CD4-positive, alpha-beta memory T cell (primary cell): ENCODE measurements at regions not wholly inside any gene's neighbourhood (a gene's known extent, or its start where the extent isn't known, plus 50 kb on each side); places are given as distances from the start of the nearest gene placed in this dataset.

Experiments used
- CTCF ChIA-PET: fragments of 350-600 bp; sonication (Branson Sonifier 250); formaldehyde crosslinking; loops from one replicate; lab custom pipeline; 2021; ENCODE audit warnings: inconsistent platforms; ENCODE audit not compliant: partially characterized antibody; lab: Charles Lee
- POLR2A ChIA-PET: fragments of 350-600 bp; sonication (Branson Sonifier 250); formaldehyde crosslinking; loops from one replicate; lab custom pipeline; 2021; ENCODE audit not compliant: partially characterized antibody; lab: Charles Lee
- DNase-seq, 5 donors: peaks; one replicate each; pipeline versions ENCODE4 v3.0.0 to v3.0.0-alpha.2; 2020 to 2022; ENCODE audit warnings: mixed read lengths in 1 of 5
- H3K27ac ChIP-seq: one replicate; pipeline ENCODE4 v1.7.0; 2013; ENCODE audit warnings: low read depth, low read length
- H3K27me3 ChIP-seq: 2 replicates; pipeline ENCODE4 v1.7.0; 2013; ENCODE audit warnings: mild to moderate bottlenecking, low read length, moderate library complexity; ENCODE audit not compliant: insufficient read depth
- H3K36me3 ChIP-seq: 2 replicates; pipeline ENCODE4 v1.7.0; 2013; ENCODE audit warnings: mild to moderate bottlenecking, low read length, moderate library complexity; ENCODE audit not compliant: insufficient read depth
- H3K4me1 ChIP-seq: 2 replicates; pipeline ENCODE4 v1.7.0; 2013; ENCODE audit warnings: mild to moderate bottlenecking, low read length, moderate library complexity; ENCODE audit not compliant: insufficient read depth
- H3K4me3 ChIP-seq, 2 donors: one replicate each; pipeline ENCODE4 v1.7.0; 2013; ENCODE audit warnings: low read length in 2 of 2, mild to moderate bottlenecking in 1 of 2
- H3K9me3 ChIP-seq, 2 donors: one replicate each; pipeline ENCODE4 v1.7.0; 2013; ENCODE audit warnings: low read length in 2 of 2, control low read depth in 1 of 2; ENCODE audit not compliant: control insufficient read depth in 1 of 2
- H3K27ac Mint-ChIP-seq, 7 donors: one replicate each; pipeline ENCODE4 v1.8.0; 2020 to 2021; ENCODE audit warnings: mixed read lengths in 7 of 7, mild to moderate bottlenecking in 6 of 7, inconsistent platforms in 3 of 7, moderate library complexity in 3 of 7
- H3K27me3 Mint-ChIP-seq, 2 donors: one replicate each; pipeline ENCODE4 v1.8.0; 2020 to 2021; ENCODE audit warnings: mixed read lengths in 2 of 2
- H3K36me3 Mint-ChIP-seq, 2 donors: one replicate each; pipeline ENCODE4 v1.8.0; 2020 to 2021; ENCODE audit warnings: mixed read lengths in 2 of 2, inconsistent platforms in 1 of 2, mild to moderate bottlenecking in 1 of 2
- H3K4me1 Mint-ChIP-seq, 4 donors: one replicate each; pipeline ENCODE4 v1.8.0; 2020 to 2021; ENCODE audit warnings: mixed read lengths in 4 of 4, mild to moderate bottlenecking in 1 of 4
- H3K4me3 Mint-ChIP-seq, 8 donors: one replicate each; pipeline ENCODE4 v1.8.0; 2020 to 2021; ENCODE audit warnings: mixed read lengths in 8 of 8, mild to moderate bottlenecking in 7 of 8, moderate library complexity in 6 of 8, inconsistent platforms in 3 of 8
- H3K9me3 Mint-ChIP-seq, 8 donors: one replicate each; pipeline ENCODE4 v1.8.0; 2020 to 2021; ENCODE audit warnings: mixed read lengths in 8 of 8, mild to moderate bottlenecking in 5 of 8, inconsistent platforms in 3 of 8, moderate library complexity in 1 of 8
- intact Hi-C: fragments of 100-400 bp; cut with micrococcal nuclease; formaldehyde crosslinking; loops from one replicate; pipeline ENCODE4 v1.15.1; 2023

DNA sequence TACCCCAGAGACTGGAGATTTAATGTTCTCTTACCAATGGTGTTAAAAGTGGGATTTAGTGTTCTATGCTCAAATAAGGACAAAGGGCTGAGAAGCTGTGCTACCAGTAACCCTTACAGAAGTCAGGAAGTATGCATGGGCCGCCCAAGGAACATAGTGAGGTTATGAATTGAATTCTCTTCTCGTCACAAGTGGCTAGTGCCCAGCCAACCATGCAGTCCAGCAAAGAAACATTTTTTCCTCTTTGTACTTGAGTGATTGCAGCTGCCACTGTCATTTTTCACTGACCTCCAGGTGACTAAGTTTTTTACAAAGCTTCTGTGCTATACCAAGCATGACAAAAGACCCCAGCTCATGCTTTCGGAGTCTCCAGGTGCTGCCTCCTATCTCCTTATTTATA is 110.6 kb upstream of the DCBLD2 start:
- CTCF ChIA-PET, result no interaction called here
- intact Hi-C loops, result no loop called here
- Mint-ChIP-seq H3K4me3 (no peak overlapping the region), H3K9me3 (peaks cover 0 to 2% (median 0%) of the 10 kb centered on the region in 8 donors), H3K27me3 (no peaks in the 10 kb centered on the region), H3K4me1 (no peaks in the 10 kb centered on the region), H3K36me3 (no peaks in the 10 kb centered on the region), H3K27ac (no peak overlapping the region)
- H3K27me3 ChIP-seq, result no peaks in the 10 kb centered on the region
- H3K27ac ChIP-seq, result no peak overlapping the region
- H3K9me3 ChIP-seq, result no peaks in the 10 kb centered on the region
- H3K36me3 ChIP-seq, result no peaks in the 10 kb centered on the region
- no peak overlapping the region for H3K4me3 ChIP-seq
- no peaks in the 10 kb centered on the region for H3K4me1 ChIP-seq
- POLR2A ChIA-PET, result no interaction called here
- DNase-seq, result no peak

DNA sequence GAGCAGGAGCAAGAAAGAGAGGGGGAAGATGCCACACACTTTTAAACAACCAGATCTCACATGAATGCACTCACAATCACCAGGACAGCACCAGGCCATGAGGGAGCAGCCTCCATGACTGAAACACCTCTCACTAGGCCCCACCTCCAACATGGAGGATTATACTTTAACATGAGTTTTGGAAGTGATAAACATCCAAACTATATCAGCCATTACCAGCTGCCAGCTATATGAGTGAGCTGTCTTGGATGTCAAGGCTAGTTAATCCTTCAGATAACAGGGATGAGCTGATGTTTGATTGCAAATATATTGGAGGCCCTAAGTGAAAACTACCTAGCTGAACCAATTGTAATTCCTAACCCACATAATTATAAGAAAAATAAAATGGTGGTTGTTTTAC is 108.4 kb upstream of the DCBLD2 start:
- POLR2A ChIA-PET, result no interaction called here

DNA sequence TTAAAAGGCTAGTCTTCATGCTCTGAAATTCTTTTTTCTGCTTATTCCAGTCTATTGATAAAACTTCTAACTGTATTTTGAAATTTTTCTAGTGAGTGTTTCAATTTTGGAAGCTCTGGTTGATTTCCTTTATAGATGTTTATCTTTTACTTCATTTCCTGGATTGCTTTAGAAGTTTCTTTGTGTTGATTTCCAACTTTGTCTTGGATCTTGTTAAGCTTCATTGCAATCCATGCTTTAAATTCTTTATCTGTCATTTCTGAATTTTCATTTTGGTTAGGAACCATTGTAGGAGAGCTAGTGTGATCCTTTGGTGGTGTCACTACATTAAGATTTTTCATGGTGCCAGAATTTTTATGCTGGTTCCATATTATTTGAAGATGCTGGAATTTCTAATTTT is 105.2 kb upstream of the DCBLD2 start:
- peaks cover 0 to 4% (median 2%) of the 10 kb centered on the region in 8 donors for H3K9me3 Mint-ChIP-seq
- Histone ChIP-seq H3K27ac (no peak overlapping the region), H3K27me3 (no peaks in the 10 kb centered on the region), H3K36me3 (no peaks in the 10 kb centered on the region), H3K4me3 (no peak overlapping the region), H3K4me1 (no peaks in the 10 kb centered on the region), H3K9me3 (no peaks in the 10 kb centered on the region)
- no peak for DNase-seq
- no peak overlapping the region for H3K4me3 Mint-ChIP-seq
- H3K27ac Mint-ChIP-seq, result no peak overlapping the region
- H3K4me1 Mint-ChIP-seq, result no peaks in the 10 kb centered on the region
- no peaks in the 10 kb centered on the region for H3K36me3 Mint-ChIP-seq
- POLR2A ChIA-PET, result no interaction called here
- CTCF ChIA-PET, result no interaction called here
- intact Hi-C loops, result no loop called here
- H3K27me3 Mint-ChIP-seq, result peaks cover 0 to 1% of the 10 kb centered on the region in 2 donors

More for the DNA sequence above, 108.4 kb upstream of the DCBLD2 start:
- Mint-ChIP-seq H3K36me3 (no peaks in the 10 kb centered on the region), H3K27ac (no peak overlapping the region), H3K9me3 (peaks cover 0 to 2% (median 1%) of the 10 kb centered on the region in 8 donors), H3K4me3 (no peak overlapping the region), H3K4me1 (no peaks in the 10 kb centered on the region), H3K27me3 (peaks cover 0 to 1% of the 10 kb centered on the region in 2 donors)
- CTCF ChIA-PET, result no interaction called here
- H3K4me3 ChIP-seq, result no peak overlapping the region
- H3K4me1 ChIP-seq, result no peaks in the 10 kb centered on the region
- DNase-seq, result no peak
- H3K9me3 ChIP-seq, result no peaks in the 10 kb centered on the region
- no peaks in the 10 kb centered on the region for H3K27me3 ChIP-seq
- H3K27ac ChIP-seq, result no peak overlapping the region
- H3K36me3 ChIP-seq, result no peaks in the 10 kb centered on the region
- intact Hi-C loops, result no loop called here

DNA sequence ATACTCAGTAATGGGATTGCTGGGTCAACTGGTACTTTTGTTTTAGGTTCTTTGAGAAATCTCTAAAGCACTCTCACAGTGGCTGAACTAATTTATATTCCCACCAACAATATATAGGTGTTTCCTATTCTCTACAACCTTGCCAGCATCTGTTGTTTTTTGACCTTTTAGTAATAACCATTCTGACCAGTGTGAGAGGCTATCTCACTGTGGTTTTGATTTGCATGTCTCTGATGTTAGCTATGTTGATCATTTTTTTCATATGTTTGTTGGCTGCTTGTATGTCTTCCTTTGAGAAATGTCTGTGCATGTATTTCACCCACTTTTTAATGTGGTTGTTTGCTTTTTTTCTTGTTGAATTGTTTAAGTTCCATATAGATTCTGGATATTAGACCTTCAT is 98.2 kb upstream of the DCBLD2 start:
- CTCF ChIA-PET, result no interaction called here
- Mint-ChIP-seq H3K9me3 (peaks cover 0 to 4% (median 0%) of the 10 kb centered on the region in 8 donors), H3K4me1 (no peaks in the 10 kb centered on the region)

GRCh38 chr3:98994128-98994762 is 92.8 kb upstream of the DCBLD2 start:
- Histone ChIP-seq H3K4me3 (no peak overlapping the region), H3K27me3 (no peaks in the 10 kb centered on the region), H3K27ac (no peak overlapping the region), H3K9me3 (no peaks in the 10 kb centered on the region), H3K36me3 (no peaks in the 10 kb centered on the region), H3K4me1 (no peaks in the 10 kb centered on the region)
- ChIA-PET POLR2A (no interaction called here), CTCF (no interaction called here)
- H3K9me3 Mint-ChIP-seq, result peaks cover 0 to 2% (median 0%) of the 10 kb centered on the region in 8 donors
- no peaks in the 10 kb centered on the region for H3K36me3 Mint-ChIP-seq
- H3K4me3 Mint-ChIP-seq, result no peak overlapping the region
- H3K27ac Mint-ChIP-seq, result no peak overlapping the region
- no peaks in the 10 kb centered on the region for H3K4me1 Mint-ChIP-seq
- no peak for DNase-seq
- no peaks in the 10 kb centered on the region for H3K27me3 Mint-ChIP-seq
- intact Hi-C loops, result loop anchor here (10.0 kb wide), 1 partner anchor 179 kb away; no protein-coding TSS in a partner anchor

More for the DNA sequence above, 98.2 kb upstream of the DCBLD2 start:
- no peaks in the 10 kb centered on the region for H3K36me3 ChIP-seq
- no peak overlapping the region for H3K27ac ChIP-seq
- Mint-ChIP-seq H3K27me3 (no peaks in the 10 kb centered on the region), H3K36me3 (no peaks in the 10 kb centered on the region), H3K27ac (no peak overlapping the region), H3K4me3 (no peak overlapping the region)
- no peaks in the 10 kb centered on the region for H3K9me3 ChIP-seq
- no peak for DNase-seq
- H3K4me1 ChIP-seq, result no peaks in the 10 kb centered on the region
- H3K4me3 ChIP-seq, result no peak overlapping the region
- POLR2A ChIA-PET, result no interaction called here
- no peaks in the 10 kb centered on the region for H3K27me3 ChIP-seq
- intact Hi-C loops, result loop anchor here (10.0 kb wide), 1 partner anchor 185 kb away; no protein-coding TSS in a partner anchor

DNA sequence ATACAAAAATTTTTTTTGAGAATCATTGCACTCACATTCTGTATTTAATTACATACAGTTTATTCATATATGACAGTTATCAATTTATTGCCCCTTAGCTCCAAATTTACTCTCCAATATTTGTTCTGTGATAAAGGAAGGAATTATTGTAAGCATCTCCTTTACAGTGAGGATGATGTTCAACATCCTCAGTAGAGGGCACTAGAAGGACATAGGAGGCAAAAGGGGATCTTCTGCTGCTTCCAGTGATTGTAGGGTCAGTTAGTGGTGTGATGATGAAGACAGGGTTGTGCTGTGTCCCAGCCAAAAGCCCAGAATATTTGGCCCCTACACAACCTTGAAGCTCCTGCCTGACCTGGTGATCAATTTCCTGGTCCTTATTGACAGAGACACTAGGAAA is 89.9 kb upstream of the DCBLD2 start:
- H3K9me3 Mint-ChIP-seq, result peaks cover 0 to 2% (median 0%) of the 10 kb centered on the region in 8 donors
- no peaks in the 10 kb centered on the region for H3K36me3 Mint-ChIP-seq
- H3K27ac ChIP-seq, result no peak overlapping the region
- intact Hi-C loops, result loop anchor here (10.0 kb wide), 1 partner anchor 177 kb away; no protein-coding TSS in a partner anchor
- no peak for DNase-seq
- no peaks in the 10 kb centered on the region for H3K27me3 Mint-ChIP-seq
- ChIA-PET CTCF (no interaction called here), POLR2A (no interaction called here)
- H3K27me3 ChIP-seq, result no peaks in the 10 kb centered on the region
- no peak overlapping the region for H3K27ac Mint-ChIP-seq
- H3K4me1 Mint-ChIP-seq, result no peaks in the 10 kb centered on the region
- H3K4me3 Mint-ChIP-seq, result no peak overlapping the region
- H3K4me3 ChIP-seq, result no peak overlapping the region
- no peaks in the 10 kb centered on the region for H3K9me3 ChIP-seq
- no peaks in the 10 kb centered on the region for H3K36me3 ChIP-seq
- no peaks in the 10 kb centered on the region for H3K4me1 ChIP-seq

DNA sequence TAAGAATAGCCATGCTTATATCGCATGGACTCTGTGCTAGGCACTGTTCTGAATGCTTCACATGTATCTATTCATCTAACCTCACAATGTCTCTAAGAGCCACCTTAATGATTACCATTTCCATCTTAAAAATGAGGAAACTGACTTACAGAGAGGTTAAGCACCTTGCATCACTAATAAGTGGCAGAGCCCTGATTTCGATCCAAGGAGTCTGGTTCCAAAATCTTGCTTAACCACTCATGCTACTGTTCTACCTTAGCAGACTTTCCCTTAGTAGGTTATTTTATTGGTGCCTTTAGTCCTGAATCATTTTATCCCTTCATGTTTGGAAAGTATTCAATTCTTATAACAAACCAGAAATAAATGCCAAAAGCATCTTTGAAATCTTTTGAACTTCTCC is 89.2 kb upstream of the DCBLD2 start:
- Histone ChIP-seq H3K4me1 (no peaks in the 10 kb centered on the region), H3K36me3 (no peaks in the 10 kb centered on the region), H3K9me3 (no peaks in the 10 kb centered on the region), H3K4me3 (no peak overlapping the region), H3K27me3 (no peaks in the 10 kb centered on the region), H3K27ac (no peak overlapping the region)
- Mint-ChIP-seq H3K36me3 (no peaks in the 10 kb centered on the region), H3K4me1 (no peaks in the 10 kb centered on the region), H3K27me3 (no peaks in the 10 kb centered on the region), H3K27ac (no peak overlapping the region), H3K4me3 (no peak overlapping the region), H3K9me3 (peaks cover 0 to 2% (median 0%) of the 10 kb centered on the region in 8 donors)
- DNase-seq, result no peak
- ChIA-PET POLR2A (no interaction called here), CTCF (no interaction called here)
- intact Hi-C loops, result loop anchor here (10.0 kb wide), 1 partner anchor 176 kb away; no protein-coding TSS in a partner anchor
